Esophagus squamous epithelium (tissue), 5 donors: ENCODE measurements at regions not wholly inside any gene's neighbourhood (a gene's known extent, or its start where the extent isn't known, plus 50 kb on each side); places are given as distances from the start of the nearest gene placed in this dataset.

Experiments
- DNase-seq: peaks from one replicate; lab custom pipeline; 2025; lab: John Stamatoyannopoulos, UW
- H3K27ac ChIP-seq, 4 donors: fragments of 200-600 bp; sonication (generic); one replicate each; pipeline ENCODE4 v1.5.1; 2016 to 2019; ENCODE audit warnings: mild to moderate bottlenecking in 1 of 4
- H3K27me3 ChIP-seq, 4 donors: fragments of 200-600 bp; sonication (generic); 1 replicate in 3 of 4; 2 replicates in 1 of 4; pipeline versions ENCODE4 v1.5.1 to v1.6.0; 2017 to 2021; ENCODE audit warnings: antibody characterized with exemption in 1 of 4
- H3K36me3 ChIP-seq, 3 donors: fragments of 200-600 bp; sonication (generic); one replicate each; pipeline ENCODE4 v1.5.1; 2016 to 2019
- H3K4me1 ChIP-seq, 3 donors: fragments of 200-600 bp; sonication (generic); one replicate each; pipeline ENCODE4 v1.5.1; 2017 to 2019
- H3K4me3 ChIP-seq, 4 donors: fragments of 200-600 bp; sonication (generic); 1 replicate in 3 of 4; 2 replicates in 1 of 4; pipeline ENCODE4 v1.5.1; 2016 to 2019; ENCODE audit warnings: mild to moderate bottlenecking in 2 of 4, moderate library complexity in 1 of 4
- H3K9me3 ChIP-seq, 3 donors: fragments of 200-600 bp; sonication (generic); one replicate each; pipeline ENCODE4 v1.5.1; 2016 to 2019
- POLR2A ChIP-seq, 4 donors: fragments of 450-650 bp; IDR thresholded peaks; one replicate each; pipeline ENCODE4 v1.6.1; 2017; ENCODE audit warnings: antibody characterized with exemption in 4 of 4, mild to moderate bottlenecking in 4 of 4, moderate library complexity in 3 of 4
- WGBS, 2 donors: methylation state at CpG; one replicate each; pipeline ENCODE4 v1.1.5; 2018; 5-methylcytosine and 5-hydroxymethylcytosine counted together
- intact Hi-C: fragments of 100-400 bp; cut with DNase I; formaldehyde crosslinking; loops from one replicate; pipeline ENCODE4 v1.15.0; 2022
- TF ChIP-seq, protein P1 (sequence below), 6 experiments: fragments of 450-650 bp in 4 of 6; fragments of 200-600 bp in 2 of 6; sonication (generic) in 2 of 6; IDR thresholded peaks; one replicate each; pipeline ENCODE4 v1.5.1; 2016 to 2019; ENCODE audit warnings: antibody characterized with exemption in 6 of 6, mild to moderate bottlenecking in 4 of 6, moderate library complexity in 4 of 6
- donor health status: DM: yes; HTN: yes; CAD: no.

DNA sequence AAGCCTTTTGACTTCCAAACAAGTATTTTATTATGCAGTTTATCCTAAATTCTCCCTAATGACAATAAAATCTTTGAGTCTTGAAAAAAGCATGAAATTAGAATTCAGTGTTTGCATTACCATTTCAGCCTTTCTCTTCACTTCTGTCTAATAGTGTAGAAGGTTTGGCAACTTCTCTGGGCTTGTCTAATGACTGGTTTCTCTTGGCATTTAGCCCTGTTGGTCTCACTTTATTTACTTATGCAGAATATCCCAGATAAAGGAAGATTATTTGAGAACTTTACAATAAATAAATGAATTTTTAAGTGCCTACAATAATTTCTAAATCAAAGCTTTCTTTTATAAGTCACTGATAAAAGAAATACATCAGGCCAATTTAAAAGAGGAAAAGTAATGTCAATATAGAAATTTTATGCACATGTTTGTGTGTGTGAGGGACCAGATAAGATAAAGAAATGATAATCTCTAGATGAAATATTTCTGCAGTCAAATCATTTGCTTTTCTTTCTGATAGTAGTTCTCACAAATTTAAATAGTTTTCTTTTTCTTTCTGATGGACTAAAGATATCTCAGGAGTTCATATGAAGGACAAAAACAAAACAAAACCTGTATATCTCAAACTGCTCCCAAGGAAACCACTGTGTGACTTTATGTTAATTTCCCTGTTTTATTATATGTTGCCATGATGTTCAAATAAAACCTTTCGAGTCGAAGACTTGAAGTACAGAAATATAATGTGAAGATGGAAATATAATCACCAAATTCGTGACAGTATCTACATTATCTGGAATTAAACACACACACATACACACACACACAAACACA, 533.1 kb upstream of the CBLB start:
- no peak overlapping the region for H3K27ac ChIP-seq
- peaks cover 0 to 18% (median 4%) of the 10 kb centered on the region in 3 donors for H3K4me1 ChIP-seq
- no peaks in the 10 kb centered on the region for H3K9me3 ChIP-seq
- H3K36me3 ChIP-seq, result no peaks in the 10 kb centered on the region
- no peak overlapping the region for H3K4me3 ChIP-seq
- DNase-seq, result no peak
- TF ChIP-seq, protein P1, sequence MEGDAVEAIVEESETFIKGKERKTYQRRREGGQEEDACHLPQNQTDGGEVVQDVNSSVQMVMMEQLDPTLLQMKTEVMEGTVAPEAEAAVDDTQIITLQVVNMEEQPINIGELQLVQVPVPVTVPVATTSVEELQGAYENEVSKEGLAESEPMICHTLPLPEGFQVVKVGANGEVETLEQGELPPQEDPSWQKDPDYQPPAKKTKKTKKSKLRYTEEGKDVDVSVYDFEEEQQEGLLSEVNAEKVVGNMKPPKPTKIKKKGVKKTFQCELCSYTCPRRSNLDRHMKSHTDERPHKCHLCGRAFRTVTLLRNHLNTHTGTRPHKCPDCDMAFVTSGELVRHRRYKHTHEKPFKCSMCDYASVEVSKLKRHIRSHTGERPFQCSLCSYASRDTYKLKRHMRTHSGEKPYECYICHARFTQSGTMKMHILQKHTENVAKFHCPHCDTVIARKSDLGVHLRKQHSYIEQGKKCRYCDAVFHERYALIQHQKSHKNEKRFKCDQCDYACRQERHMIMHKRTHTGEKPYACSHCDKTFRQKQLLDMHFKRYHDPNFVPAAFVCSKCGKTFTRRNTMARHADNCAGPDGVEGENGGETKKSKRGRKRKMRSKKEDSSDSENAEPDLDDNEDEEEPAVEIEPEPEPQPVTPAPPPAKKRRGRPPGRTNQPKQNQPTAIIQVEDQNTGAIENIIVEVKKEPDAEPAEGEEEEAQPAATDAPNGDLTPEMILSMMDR (IDR thresholded peaks at IDR 0.05), result no peak
- TF ChIP-seq POLR2A (IDR thresholded peaks at IDR 0.05), result no peak
- 79 to 85% methylated on average over 3 of the region's 3 CpGs for WGBS, 2 donors
- H3K27me3 ChIP-seq, result no peaks in the 10 kb centered on the region
- intact Hi-C loops, result no loop called here

GRCh38 chr3:106403371-106404145, 534.7 kb upstream of the CBLB start:
- intact Hi-C loops, result no loop called here
- Histone ChIP-seq H3K36me3 (no peaks in the 10 kb centered on the region), H3K27me3 (no peaks in the 10 kb centered on the region), H3K27ac (no peak overlapping the region), H3K9me3 (no peaks in the 10 kb centered on the region), H3K4me3 (no peak overlapping the region), H3K4me1 (peaks cover 0 to 18% (median 4%) of the 10 kb centered on the region in 3 donors)
- WGBS, 2 donors, result 82 to 87% methylated on average over 7 of the region's 7 CpGs
- no peak for DNase-seq
- TF ChIP-seq, protein P1 (IDR thresholded peaks at IDR 0.05), result no peak
- TF ChIP-seq POLR2A (IDR thresholded peaks at IDR 0.05), result no peak

- DNase-seq, result no peak
- Histone ChIP-seq H3K27me3 (no peaks in the 10 kb centered on the region), H3K9me3 (no peaks in the 10 kb centered on the region), H3K36me3 (no peaks in the 10 kb centered on the region), H3K4me1 (no peaks in the 10 kb centered on the region), H3K27ac (no peak overlapping the region), H3K4me3 (no peak overlapping the region)
- TF ChIP-seq, protein P1 (IDR thresholded peaks at IDR 0.05), result no peak
- TF ChIP-seq POLR2A (IDR thresholded peaks at IDR 0.05), result no peak
- intact Hi-C loops, result no loop called here
- WGBS, 2 donors, result 78 to 83% methylated on average over 2 of the region's 2 CpGs
Measured at GRCh38 chr3:106413683-106414082, 544.9 kb upstream of the CBLB start.

GRCh38 chr3:106420628-106421027, 551.8 kb upstream of the CBLB start:
- DNase-seq, result no peak
- Histone ChIP-seq H3K4me1 (peaks cover 3 to 25% (median 3%) of the 10 kb centered on the region in 3 donors), H3K4me3 (no peak overlapping the region), H3K27me3 (no peaks in the 10 kb centered on the region), H3K9me3 (no peaks in the 10 kb centered on the region), H3K36me3 (no peaks in the 10 kb centered on the region), H3K27ac (no peak overlapping the region)
- no peak for TF ChIP-seq POLR2A (IDR thresholded peaks at IDR 0.05)
- TF ChIP-seq, protein P1 (IDR thresholded peaks at IDR 0.05), result no peak
- intact Hi-C loops, result no loop called here
- 43 to 69% methylated on average over 2 of the region's 2 CpGs for WGBS, 2 donors

GRCh38 chr3:106421426-106421825, 552.6 kb upstream of the CBLB start:
- no peak for DNase-seq
- no peak overlapping the region for H3K27ac ChIP-seq
- intact Hi-C loops, result no loop called here
- peaks cover 3 to 33% (median 3%) of the 10 kb centered on the region in 3 donors for H3K4me1 ChIP-seq
- no peaks in the 10 kb centered on the region for H3K27me3 ChIP-seq
- H3K9me3 ChIP-seq, result no peaks in the 10 kb centered on the region
- 67 to 85% methylated on average over 1 of the region's 1 CpG for WGBS, 2 donors
- H3K36me3 ChIP-seq, result no peaks in the 10 kb centered on the region
- no peak overlapping the region for H3K4me3 ChIP-seq
- TF ChIP-seq, protein P1 (IDR thresholded peaks at IDR 0.05), result no peak
- TF ChIP-seq POLR2A (IDR thresholded peaks at IDR 0.05), result no peak
